H9 (cell line): ENCODE measurements at regions not wholly inside any gene's neighbourhood (a gene's known extent, or its start where the extent isn't known, plus 50 kb on each side); places are given as distances from the start of the nearest gene placed in this dataset.

Source experiments
- DNase-seq: peaks from one replicate; pipeline ENCODE4 v3.0.0-alpha.2; 2017
- H2AFZ ChIP-seq: one replicate; pipeline ENCODE4 v1.6.1; 2013; ENCODE audit warnings: mild to moderate bottlenecking, low read length, control low read depth, moderate library complexity
- H2AK5ac ChIP-seq: 2 replicates; pipeline ENCODE4 v1.6.1; 2013; ENCODE audit warnings: low read length, control low read depth, mixed read lengths; ENCODE audit not compliant: insufficient read length
- H2BK120ac ChIP-seq: one replicate; pipeline ENCODE4 v1.6.1; 2013; ENCODE audit warnings: low read depth, mild to moderate bottlenecking, low read length, control low read depth, inconsistent platforms; ENCODE audit not compliant: poor library complexity, severe bottlenecking
- H2BK12ac ChIP-seq: 2 replicates; pipeline ENCODE4 v1.6.1; 2013; ENCODE audit warnings: low read length, control low read depth, mixed read lengths, low read depth; ENCODE audit not compliant: insufficient read length
- H2BK15ac ChIP-seq: 2 replicates; pipeline ENCODE4 v1.6.1; 2013; ENCODE audit warnings: low read depth, low read length, control low read depth
- H2BK20ac ChIP-seq: one replicate; pipeline ENCODE4 v1.6.1; 2013; ENCODE audit warnings: low read depth, mild to moderate bottlenecking, low read length, control low read depth, inconsistent platforms; ENCODE audit not compliant: poor library complexity, severe bottlenecking
- H2BK5ac ChIP-seq: 2 replicates; pipeline ENCODE4 v1.6.1; 2013; ENCODE audit warnings: low read length, control low read depth, mixed read lengths; ENCODE audit not compliant: insufficient read length
- H3K14ac ChIP-seq: 2 replicates; pipeline ENCODE4 v1.6.1; 2013; ENCODE audit warnings: low read length, control low read depth; ENCODE audit not compliant: insufficient read depth
- H3K18ac ChIP-seq: 2 replicates; pipeline ENCODE4 v1.6.1; 2013; ENCODE audit warnings: low read depth, mild to moderate bottlenecking, mixed read lengths, low read length, control low read depth; ENCODE audit not compliant: insufficient read length
- H3K23ac ChIP-seq: 2 replicates; pipeline ENCODE4 v1.6.1; 2013; ENCODE audit warnings: low read length, control low read depth, mixed read lengths, low read depth; ENCODE audit not compliant: insufficient read length
- H3K23me2 ChIP-seq: 2 replicates; pipeline ENCODE4 v1.6.1; 2013; ENCODE audit warnings: low read depth, mild to moderate bottlenecking, mixed read lengths, low read length, control low read depth; ENCODE audit not compliant: insufficient read length, poor library complexity, severe bottlenecking
- H3K27ac ChIP-seq: 2 replicates; pipeline ENCODE4 v1.5.1; 2013; ENCODE audit warnings: low read length, control low read depth, mixed read lengths, low read depth; ENCODE audit not compliant: insufficient read length
- H3K27me3 ChIP-seq: 2 replicates; pipeline ENCODE4 v1.6.1; 2013; ENCODE audit warnings: low read length, control low read depth, inconsistent platforms; ENCODE audit not compliant: insufficient read depth
- H3K4ac ChIP-seq: 2 replicates; pipeline ENCODE4 v1.6.1; 2013; ENCODE audit warnings: low read depth, mild to moderate bottlenecking, control low read depth, inconsistent platforms, low read length, moderate library complexity
- H3K4me1 ChIP-seq: 2 replicates; pipeline ENCODE4 v1.6.1; 2013; ENCODE audit warnings: low read length, control low read depth, inconsistent platforms; ENCODE audit not compliant: insufficient read depth
- H3K4me2 ChIP-seq: 2 replicates; pipeline ENCODE4 v1.6.1; 2013; ENCODE audit warnings: low read length, control low read depth, mixed read lengths; ENCODE audit not compliant: insufficient read length, insufficient read depth
- H3K56ac ChIP-seq: 2 replicates; pipeline ENCODE4 v1.6.1; 2013; ENCODE audit warnings: low read depth, mild to moderate bottlenecking, mixed read lengths, low read length, control low read depth; ENCODE audit not compliant: insufficient read length
- H3K79me1 ChIP-seq: 2 replicates; pipeline ENCODE4 v1.6.1; 2013; ENCODE audit warnings: low read depth, mild to moderate bottlenecking, moderate library complexity, low read length, control low read depth, inconsistent platforms; ENCODE audit not compliant: insufficient read depth, poor library complexity, severe bottlenecking
- H3K79me2 ChIP-seq: 2 replicates; pipeline ENCODE4 v1.6.1; 2013; ENCODE audit warnings: low read length, control low read depth, inconsistent platforms; ENCODE audit not compliant: insufficient read depth
- H3K9ac ChIP-seq: 2 replicates; pipeline ENCODE4 v1.6.1; 2013; ENCODE audit warnings: low read length, control low read depth, mixed read lengths; ENCODE audit not compliant: insufficient read length; ENCODE audit errors: extremely low read depth
- H3K9me3 ChIP-seq: one replicate; pipeline ENCODE4 v1.6.1; 2013; ENCODE audit warnings: low read depth, low read length, inconsistent platforms; ENCODE audit not compliant: control insufficient read depth
- H3T11ph ChIP-seq: one replicate; pipeline ENCODE4 v1.6.1; 2013; ENCODE audit warnings: mild to moderate bottlenecking, low read length, control low read depth, inconsistent platforms
- H4K20me1 ChIP-seq: one replicate; pipeline ENCODE4 v1.6.1; 2013; ENCODE audit not compliant: control insufficient read depth, insufficient read length, insufficient read depth
- H4K5ac ChIP-seq: 2 replicates; pipeline ENCODE4 v1.6.1; 2013; ENCODE audit warnings: low read depth, mild to moderate bottlenecking, mixed read lengths, low read length, control low read depth; ENCODE audit not compliant: insufficient read length
- H4K8ac ChIP-seq: replicated peaks from 2 replicates; pipeline ENCODE4 v1.6.1; 2013; ENCODE audit warnings: low read length, control low read depth, mixed read lengths, low read depth; ENCODE audit not compliant: insufficient read length
- H4K91ac ChIP-seq: 2 replicates; pipeline ENCODE4 v1.6.1; 2013; ENCODE audit warnings: low read depth, mild to moderate bottlenecking, moderate library complexity, mixed read lengths, low read length, control low read depth; ENCODE audit not compliant: insufficient read length
- H3K27ac Mint-ChIP-seq, 3 experiments: 2 replicates in 2 of 3; 3 replicates in 1 of 3; pipeline ENCODE4 v1.8.0; 2020 to 2021; ENCODE audit warnings: mixed read lengths in 3 of 3, mild to moderate bottlenecking in 1 of 3, moderate library complexity in 1 of 3
- H3K27me3 Mint-ChIP-seq: 2 replicates; pipeline ENCODE4 v1.8.0; 2021; ENCODE audit warnings: low read depth, mild to moderate bottlenecking, moderate library complexity, mixed read lengths
- H3K36me3 Mint-ChIP-seq, 3 experiments: 2 replicates in 2 of 3; 3 replicates in 1 of 3; pipeline ENCODE4 v1.8.0; 2020 to 2021; ENCODE audit warnings: low read depth in 3 of 3, mixed read lengths in 3 of 3; ENCODE audit not compliant: insufficient read depth in 1 of 3
- H3K4me1 Mint-ChIP-seq, 2 experiments: 2 replicates each; pipeline ENCODE4 v1.8.0; 2020; ENCODE audit warnings: mixed read lengths in 2 of 2
- H3K4me3 Mint-ChIP-seq, 2 experiments: 2 replicates in 1 of 2; 3 replicates in 1 of 2; pipeline ENCODE4 v1.8.0; 2020 to 2021; ENCODE audit warnings: mild to moderate bottlenecking in 2 of 2, mixed read lengths in 2 of 2, moderate library complexity in 1 of 2
- H3K9me3 Mint-ChIP-seq, 2 experiments: 2 replicates in 1 of 2; 3 replicates in 1 of 2; pipeline ENCODE4 v1.8.0; 2020; ENCODE audit warnings: mild to moderate bottlenecking in 2 of 2, mixed read lengths in 2 of 2, moderate library complexity in 1 of 2
- CTCF ChIP-seq: fragments of 200-600 bp; sonication (generic); conservative IDR thresholded peaks from 3 replicates; pipeline ENCODE4 v1.8.0; 2021; ENCODE audit warnings: antibody characterized with exemption, mild to moderate bottlenecking
- WGBS: extraction: QIAGEN DNeasy Blood & Tissue Kit; methylation state at CpG from one replicate; pipeline ENCODE4 v1.1.7; 2013; ENCODE audit warnings: missing lambda C conversion rate, low lambda C conversion rate, mixed read lengths; ENCODE audit not compliant: insufficient read length; ENCODE audit errors: extremely low coverage; 5-methylcytosine and 5-hydroxymethylcytosine counted together

DNA sequence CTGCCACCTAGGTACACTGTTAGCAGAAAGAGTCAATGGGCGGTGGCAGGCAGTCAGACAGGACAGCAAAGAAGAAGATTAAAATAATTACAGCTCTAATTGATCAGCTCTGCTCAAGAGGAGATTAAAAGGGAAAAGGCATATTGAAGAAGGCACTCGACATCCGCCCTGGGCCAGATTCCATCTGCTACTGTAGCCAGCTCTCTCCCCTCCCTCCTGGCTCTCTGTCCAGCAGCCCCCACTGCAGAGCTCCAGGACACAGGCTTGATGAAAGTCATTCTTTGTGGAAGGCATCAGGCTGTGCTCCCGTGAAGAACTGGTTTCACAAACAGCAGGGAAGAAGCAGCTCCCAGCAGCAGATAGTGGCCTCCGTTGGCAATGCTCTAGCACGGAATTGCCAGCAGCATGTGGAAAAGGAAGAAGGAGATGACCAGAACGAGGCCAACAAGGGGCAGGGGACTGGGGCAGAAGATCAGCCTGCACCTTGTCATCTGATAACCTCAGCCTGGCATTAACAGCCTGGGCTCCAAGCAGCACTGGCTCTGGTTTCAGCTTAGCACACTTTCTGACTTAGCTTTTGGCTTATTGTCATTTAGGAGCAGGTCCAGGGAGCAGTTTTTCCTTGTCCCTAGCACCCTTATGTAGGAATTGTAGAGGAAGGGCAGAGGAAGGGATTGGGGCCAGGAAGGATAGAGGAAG lies 465.9 kb downstream of the KIF16B start:
- no peak overlapping the region for H2AK5ac ChIP-seq
- H3K56ac ChIP-seq: no peak overlapping the region
- H3K14ac ChIP-seq: peak overlapping the region; percentile 40
- H3K9me3 ChIP-seq: no peaks in the 10 kb centered on the region
- H3K4me1 Mint-ChIP-seq: peaks cover 5 to 10% of the 10 kb centered on the region in 2 experiments
- H3K23ac ChIP-seq: no peak overlapping the region
- no peak overlapping the region for H2BK20ac ChIP-seq
- no peak overlapping the region for H3K18ac ChIP-seq
- H2BK15ac ChIP-seq: no peak overlapping the region
- TF ChIP-seq CTCF: no peak
- H3K27ac ChIP-seq: no peak overlapping the region
- no peak overlapping the region for H4K91ac ChIP-seq
- no peak overlapping the region for H3K4ac ChIP-seq
- H2BK5ac ChIP-seq: no peak overlapping the region
- no peaks in the 10 kb centered on the region for H3K27me3 ChIP-seq
- H3T11ph ChIP-seq: no peak overlapping the region
- H4K8ac ChIP-seq: no peak overlapping the region
- no peak overlapping the region for H3K9ac ChIP-seq
- H3K27ac Mint-ChIP-seq: peak overlapping the region in 2 of 3 experiments; percentile 46 to 63; a peak in 2 of 7 replicates
- no peaks in the 10 kb centered on the region for H3K4me1 ChIP-seq
- H3K27me3 Mint-ChIP-seq: no peaks in the 10 kb centered on the region
- H3K4me3 Mint-ChIP-seq: no peak overlapping the region
- H3K79me2 ChIP-seq: no peaks in the 10 kb centered on the region
- H2AFZ ChIP-seq: no peak overlapping the region
- no peak overlapping the region for H4K5ac ChIP-seq
- no peak overlapping the region for H2BK12ac ChIP-seq
- H3K23me2 ChIP-seq: no peaks in the 10 kb centered on the region
- no peak for DNase-seq
- H3K9me3 Mint-ChIP-seq: peaks cover 0 to 5% of the 10 kb centered on the region in 2 experiments; a peak in 4 of 5 replicates
- WGBS: no CpG with 5 or more reads among the region's 7 CpGs
- H4K20me1 ChIP-seq: no peaks in the 10 kb centered on the region
- H3K36me3 Mint-ChIP-seq: peaks cover 0 to 2% (median 0%) of the 10 kb centered on the region in 3 experiments; a peak in 3 of 7 replicates
- H3K4me2 ChIP-seq: no peak overlapping the region
- no peak overlapping the region for H2BK120ac ChIP-seq
- H3K79me1 ChIP-seq: no peaks in the 10 kb centered on the region
